NT2/D1 (cell line): ENCODE measurements at regions not wholly inside any gene's neighbourhood (a gene's known extent, or its start where the extent isn't known, plus 50 kb on each side); places are given as distances from the start of the nearest gene placed in this dataset.

Experiments used
- SUZ12 ChIP-seq: IDR thresholded peaks from 2 replicates; pipeline ENCODE4 v1.6.1; 2011; ENCODE audit not compliant: insufficient read length, insufficient read depth; ENCODE audit errors: extremely low read depth
- YY1 ChIP-seq: IDR thresholded peaks from 2 replicates; pipeline ENCODE4 v1.6.1; 2011; ENCODE audit not compliant: insufficient read length, insufficient read depth
- ZNF274 ChIP-seq: IDR thresholded peaks from 2 replicates; pipeline ENCODE4 v1.6.1; 2011; ENCODE audit warnings: mild to moderate bottlenecking, low read depth, low read length

GRCh38 chr3:63069806-63070475 is 194.7 kb upstream of the CADPS start:
- TF ChIP-seq SUZ12 (no peak), ZNF274 (no peak), YY1 (no peak)
